ENCODE measurements at regions not wholly inside any gene's neighbourhood (a gene's known extent, or its start where the extent isn't known, plus 50 kb on each side); places are given as distances from the start of the nearest gene placed in this dataset.

DNA sequence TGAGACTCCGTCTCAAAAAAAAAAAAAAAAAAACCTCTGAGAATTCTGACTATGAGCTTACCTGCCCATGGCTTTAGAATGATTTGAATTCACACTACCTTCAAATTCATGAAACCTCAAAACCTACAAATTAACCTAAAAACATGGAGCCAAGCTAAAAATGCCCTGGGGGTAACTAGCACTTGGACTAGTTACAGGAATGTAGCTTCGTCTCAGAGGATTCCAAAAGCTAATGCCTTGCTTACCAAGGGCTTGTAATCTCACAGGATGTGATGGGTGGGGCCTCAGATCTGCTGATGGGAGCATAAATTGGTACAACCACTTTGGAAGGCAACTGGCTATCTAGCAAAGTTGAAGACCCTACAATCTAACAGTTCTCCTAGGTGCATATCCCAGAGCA, 79.4 kb upstream of the SPRY1 start:
- Histone ChIP-seq H3K4me1 (ENCODE audit: control insufficient read depth, insufficient read depth, low read length) (no peaks in the 10 kb centered on the region), H3K4me3 (ENCODE audit: low read length) (no peak overlapping the region)

DNA sequence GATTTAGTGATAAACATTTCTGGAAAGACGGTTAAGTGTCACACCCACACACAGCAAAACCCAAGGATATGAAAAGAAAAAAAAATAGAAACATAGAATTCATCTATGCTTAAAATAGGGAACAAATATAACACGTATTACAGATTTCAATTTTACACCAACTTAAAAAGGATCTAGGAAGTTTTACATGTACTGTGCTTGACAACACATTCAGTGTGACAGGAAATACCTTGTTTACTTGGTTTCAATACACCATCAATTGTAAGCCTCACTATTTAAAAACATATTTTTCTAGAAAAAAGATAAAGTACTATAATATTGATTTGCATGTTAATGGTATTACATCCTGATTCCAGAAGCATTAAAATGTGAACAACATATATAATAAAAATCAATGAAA, 77.0 kb upstream of the SPRY1 start:
- Histone ChIP-seq H3K9ac (ENCODE audit: low read length) (no peak overlapping the region), H3K36me3 (ENCODE audit: control insufficient read depth, insufficient read depth, low read length) (no peaks in the 10 kb centered on the region), H3K9me3 (ENCODE audit: control insufficient read depth, low read length) (no peaks in the 10 kb centered on the region), H3K27me3 (ENCODE audit: control insufficient read depth, insufficient read depth, low read length) (no peaks in the 10 kb centered on the region), H3K4me1 (ENCODE audit: control insufficient read depth, insufficient read depth, low read length) (no peaks in the 10 kb centered on the region), H3K4me3 (ENCODE audit: low read length) (no peak overlapping the region)

More for the DNA sequence above, 79.4 kb upstream of the SPRY1 start:
- Histone ChIP-seq H3K36me3 (ENCODE audit: control insufficient read depth, insufficient read depth, low read length) (no peaks in the 10 kb centered on the region), H3K9ac (ENCODE audit: low read length) (no peak overlapping the region), H3K27me3 (ENCODE audit: control insufficient read depth, insufficient read depth, low read length) (no peaks in the 10 kb centered on the region), H3K9me3 (ENCODE audit: control insufficient read depth, low read length) (no peaks in the 10 kb centered on the region)

- H3K4me1 ChIP-seq (ENCODE audit: control insufficient read depth, insufficient read depth, low read length) = no peaks in the 10 kb centered on the region
- no peaks in the 10 kb centered on the region for H3K9me3 ChIP-seq (ENCODE audit: control insufficient read depth, low read length)
- H3K36me3 ChIP-seq (ENCODE audit: control insufficient read depth, insufficient read depth, low read length) = no peaks in the 10 kb centered on the region
- no peaks in the 10 kb centered on the region for H3K27me3 ChIP-seq (ENCODE audit: control insufficient read depth, insufficient read depth, low read length)
- H3K9ac ChIP-seq (ENCODE audit: low read length) = no peak overlapping the region
- H3K4me3 ChIP-seq (ENCODE audit: low read length) = no peak overlapping the region
These were observed 72.6 kb upstream of the SPRY1 start for GRCh38 chr4:123323998-123324397.

- no peak overlapping the region for H3K9ac ChIP-seq (ENCODE audit: low read length)
- H3K9me3 ChIP-seq (ENCODE audit: control insufficient read depth, low read length) = no peaks in the 10 kb centered on the region
- no peak overlapping the region for H3K4me3 ChIP-seq (ENCODE audit: low read length)
These were observed 71.3 kb upstream of the SPRY1 start for GRCh38 chr4:123325241-123325681.

DNA sequence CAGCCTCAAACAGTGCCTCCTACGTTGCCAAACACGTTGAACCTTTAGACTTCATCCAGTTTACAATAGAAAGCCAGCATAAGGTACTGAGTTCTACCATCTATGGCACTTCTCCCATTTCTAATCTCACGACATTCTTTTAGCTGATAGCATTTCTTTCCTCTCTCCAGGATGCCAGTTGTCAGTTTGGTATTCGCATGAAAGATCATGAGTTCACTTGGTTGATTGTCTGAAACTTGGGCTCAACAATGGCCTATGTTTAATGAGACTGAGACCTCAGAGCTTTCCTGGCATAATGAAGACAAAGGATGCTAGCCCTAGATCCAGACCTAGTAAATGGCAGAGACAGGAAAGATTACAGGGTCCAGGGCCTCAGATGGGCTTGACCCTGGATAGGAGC, 69.2 kb upstream of the SPRY1 start:
- H3K36me3 ChIP-seq (ENCODE audit: control insufficient read depth, insufficient read depth, low read length) = no peaks in the 10 kb centered on the region
- H3K9ac ChIP-seq (ENCODE audit: low read length) = no peak overlapping the region
- H3K9me3 ChIP-seq (ENCODE audit: control insufficient read depth, low read length) = no peaks in the 10 kb centered on the region
- no peaks in the 10 kb centered on the region for H3K4me1 ChIP-seq (ENCODE audit: control insufficient read depth, insufficient read depth, low read length)
- no peaks in the 10 kb centered on the region for H3K27me3 ChIP-seq (ENCODE audit: control insufficient read depth, insufficient read depth, low read length)
- no peak overlapping the region for H3K4me3 ChIP-seq (ENCODE audit: low read length)

More at GRCh38 chr4:123325241-123325681, 71.3 kb upstream of the SPRY1 start:
- Histone ChIP-seq H3K4me1 (ENCODE audit: control insufficient read depth, insufficient read depth, low read length) (no peaks in the 10 kb centered on the region), H3K36me3 (ENCODE audit: control insufficient read depth, insufficient read depth, low read length) (no peaks in the 10 kb centered on the region), H3K27me3 (ENCODE audit: control insufficient read depth, insufficient read depth, low read length) (no peaks in the 10 kb centered on the region)

DNA sequence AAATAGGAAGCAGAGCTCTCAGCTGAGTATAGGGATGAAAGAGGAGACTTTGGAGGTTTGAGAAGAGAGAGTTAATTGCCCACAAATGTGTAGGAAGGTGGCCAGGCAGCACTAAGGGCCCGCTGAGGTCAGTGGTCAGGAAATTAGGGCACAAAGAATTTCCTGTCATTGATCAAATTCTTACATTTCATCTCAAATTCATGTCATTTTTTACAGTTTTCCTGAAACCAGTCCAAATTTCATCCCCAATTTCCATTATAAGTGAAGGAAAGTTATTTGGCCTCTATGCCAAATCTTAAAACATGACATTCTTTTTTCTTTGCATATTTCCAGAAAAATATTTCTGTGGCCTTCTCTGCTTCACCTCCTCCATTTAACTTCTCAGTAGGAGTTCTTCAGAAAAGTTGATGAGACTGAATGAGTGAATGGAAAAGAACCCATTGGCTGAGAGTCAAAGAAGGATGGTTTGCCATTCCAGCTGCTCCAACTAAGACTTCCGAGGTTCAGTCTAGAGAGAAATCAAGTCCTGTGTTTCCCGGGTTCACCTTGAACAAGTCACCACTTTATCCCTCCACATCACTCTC, 68.7 kb upstream of the SPRY1 start:
- Histone ChIP-seq H3K4me1 (ENCODE audit: control insufficient read depth, insufficient read depth, low read length) (no peaks in the 10 kb centered on the region), H3K9ac (ENCODE audit: low read length) (no peak overlapping the region), H3K4me3 (ENCODE audit: low read length) (no peak overlapping the region), H3K36me3 (ENCODE audit: control insufficient read depth, insufficient read depth, low read length) (no peaks in the 10 kb centered on the region), H3K9me3 (ENCODE audit: control insufficient read depth, low read length) (no peaks in the 10 kb centered on the region), H3K27me3 (ENCODE audit: control insufficient read depth, insufficient read depth, low read length) (no peaks in the 10 kb centered on the region)

DNA sequence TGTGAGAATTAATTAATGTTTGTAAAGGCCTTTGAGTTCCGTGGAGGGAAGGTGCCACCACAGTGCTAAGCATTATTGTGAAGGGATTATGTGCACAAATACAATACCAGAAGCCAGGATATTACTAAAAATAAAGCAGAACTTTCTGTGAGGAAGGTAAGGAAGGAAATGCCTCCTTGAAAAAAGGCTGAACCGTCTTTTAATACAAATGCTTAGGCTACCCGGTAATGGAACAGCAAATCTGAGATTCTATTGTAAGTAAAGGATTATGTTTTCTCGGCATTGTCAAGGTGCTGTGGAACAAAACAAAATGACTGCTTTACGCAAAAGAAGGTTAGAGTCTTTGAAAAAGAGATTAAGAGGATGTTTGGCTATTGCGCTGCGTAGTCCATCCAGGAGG, 57.9 kb upstream of the SPRY1 start:
- Histone ChIP-seq H3K4me3 (ENCODE audit: low read length) (no peak overlapping the region), H3K9me3 (ENCODE audit: control insufficient read depth, low read length) (no peaks in the 10 kb centered on the region), H3K27me3 (ENCODE audit: control insufficient read depth, insufficient read depth, low read length) (no peaks in the 10 kb centered on the region), H3K9ac (ENCODE audit: low read length) (no peak overlapping the region), H3K4me1 (ENCODE audit: control insufficient read depth, insufficient read depth, low read length) (peaks cover 15% of the 10 kb centered on the region), H3K36me3 (ENCODE audit: control insufficient read depth, insufficient read depth, low read length) (no peaks in the 10 kb centered on the region)

- H3K4me1 ChIP-seq (ENCODE audit: control insufficient read depth, insufficient read depth, low read length) = peaks cover 15% of the 10 kb centered on the region
These were observed 56.9 kb upstream of the SPRY1 start for GRCh38 chr4:123339507-123340380.

GRCh38 chr4:123340381-123340701, 56.3 kb upstream of the SPRY1 start:
- Histone ChIP-seq H3K27me3 (ENCODE audit: control insufficient read depth, insufficient read depth, low read length) (no peaks in the 10 kb centered on the region), H3K36me3 (ENCODE audit: control insufficient read depth, insufficient read depth, low read length) (no peaks in the 10 kb centered on the region), H3K9me3 (ENCODE audit: control insufficient read depth, low read length) (no peaks in the 10 kb centered on the region), H3K4me3 (ENCODE audit: low read length) (no peak overlapping the region), H3K4me1 (ENCODE audit: control insufficient read depth, insufficient read depth, low read length) (peaks cover 20% of the 10 kb centered on the region), H3K9ac (ENCODE audit: low read length) (no peak overlapping the region)

More at GRCh38 chr4:123339507-123340380, 56.9 kb upstream of the SPRY1 start:
- Histone ChIP-seq H3K9ac (ENCODE audit: low read length) (no peak overlapping the region), H3K9me3 (ENCODE audit: control insufficient read depth, low read length) (no peaks in the 10 kb centered on the region), H3K36me3 (ENCODE audit: control insufficient read depth, insufficient read depth, low read length) (no peaks in the 10 kb centered on the region), H3K4me3 (ENCODE audit: low read length) (no peak overlapping the region), H3K27me3 (ENCODE audit: control insufficient read depth, insufficient read depth, low read length) (no peaks in the 10 kb centered on the region)

GRCh38 chr4:123342498-123342897, 54.1 kb upstream of the SPRY1 start:
- H3K4me3 ChIP-seq (ENCODE audit: low read length) = no peak overlapping the region
- no peaks in the 10 kb centered on the region for H3K36me3 ChIP-seq (ENCODE audit: control insufficient read depth, insufficient read depth, low read length)
- H3K4me1 ChIP-seq (ENCODE audit: control insufficient read depth, insufficient read depth, low read length) = peaks cover 21% of the 10 kb centered on the region
- no peaks in the 10 kb centered on the region for H3K9me3 ChIP-seq (ENCODE audit: control insufficient read depth, low read length)
- no peak overlapping the region for H3K9ac ChIP-seq (ENCODE audit: low read length)
- no peaks in the 10 kb centered on the region for H3K27me3 ChIP-seq (ENCODE audit: control insufficient read depth, insufficient read depth, low read length)

- Histone ChIP-seq H3K36me3 (ENCODE audit: control insufficient read depth, insufficient read depth, low read length) (no peaks in the 10 kb centered on the region), H3K4me1 (ENCODE audit: control insufficient read depth, insufficient read depth, low read length) (peaks cover 21% of the 10 kb centered on the region), H3K4me3 (ENCODE audit: low read length) (no peak overlapping the region), H3K9ac (ENCODE audit: low read length) (no peak overlapping the region), H3K27me3 (ENCODE audit: control insufficient read depth, insufficient read depth, low read length) (no peaks in the 10 kb centered on the region), H3K9me3 (ENCODE audit: control insufficient read depth, low read length) (no peaks in the 10 kb centered on the region)
These were observed 53.1 kb upstream of the SPRY1 start for GRCh38 chr4:123343400-123344041.

Data from mucosa of stomach (tissue), 1 donor.